GM12872 (cell line): ENCODE measurements at regions not wholly inside any gene's neighbourhood (a gene's known extent, or its start where the extent isn't known, plus 50 kb on each side); places are given as distances from the start of the nearest gene placed in this dataset.

Experiments
- CTCF ChIP-seq: IDR thresholded peaks from 3 replicates; pipeline ENCODE4 v1.5.1; 2011; ENCODE audit warnings: low read depth, mild to moderate bottlenecking, low read length, moderate library complexity; ENCODE audit not compliant: insufficient read depth

GRCh38 chr13:33662392-33662791 is 155.6 kb upstream of the RFC3 start:
- no peak for TF ChIP-seq CTCF

GRCh38 chr13:33665626-33666175 is 152.2 kb upstream of the RFC3 start:
- TF ChIP-seq CTCF = no peak

GRCh38 chr13:33671560-33671959 is 146.4 kb upstream of the RFC3 start:
- no peak for TF ChIP-seq CTCF

GRCh38 chr13:33676045-33676989 is 141.6 kb upstream of the RFC3 start:
- TF ChIP-seq CTCF = no peak

GRCh38 chr13:33677215-33677614 is 140.7 kb upstream of the RFC3 start:
- TF ChIP-seq CTCF = no peak

GRCh38 chr13:33678084-33678483 is 139.9 kb upstream of the RFC3 start:
- no peak for TF ChIP-seq CTCF

- TF ChIP-seq CTCF = no peak
Observed at GRCh38 chr13:33678906-33679657, 138.9 kb upstream of the RFC3 start.
